ENCODE measurements at regions not wholly inside any gene's neighbourhood (a gene's known extent, or its start where the extent isn't known, plus 50 kb on each side); places are given as distances from the start of the nearest gene placed in this dataset.
"Not testable (repeated sequence)": the region's sequence is repeated elsewhere in the genome, so short reads cannot be mapped to it uniquely, and the experiment has no call there.

DNA sequence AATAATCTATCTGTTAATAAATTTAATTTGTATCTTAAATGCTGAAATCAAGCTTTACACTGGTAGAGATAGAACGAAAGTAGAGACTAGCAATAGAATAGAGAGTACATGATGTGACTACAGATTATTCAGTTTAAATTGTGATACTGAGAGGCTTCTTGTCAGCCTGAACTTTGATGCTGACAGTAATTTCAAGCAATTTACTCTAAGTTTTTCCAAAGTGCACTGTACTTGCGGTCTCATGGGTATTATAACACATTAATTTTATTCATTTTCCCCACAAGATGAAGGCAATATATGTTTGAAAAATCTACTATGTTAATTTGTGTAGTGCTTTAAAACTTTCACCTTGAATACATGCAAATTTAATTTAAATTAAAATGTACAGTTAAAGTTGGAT lies 914.0 kb upstream of the FBXO33 start:
- TF ChIP-seq, protein P1, sequence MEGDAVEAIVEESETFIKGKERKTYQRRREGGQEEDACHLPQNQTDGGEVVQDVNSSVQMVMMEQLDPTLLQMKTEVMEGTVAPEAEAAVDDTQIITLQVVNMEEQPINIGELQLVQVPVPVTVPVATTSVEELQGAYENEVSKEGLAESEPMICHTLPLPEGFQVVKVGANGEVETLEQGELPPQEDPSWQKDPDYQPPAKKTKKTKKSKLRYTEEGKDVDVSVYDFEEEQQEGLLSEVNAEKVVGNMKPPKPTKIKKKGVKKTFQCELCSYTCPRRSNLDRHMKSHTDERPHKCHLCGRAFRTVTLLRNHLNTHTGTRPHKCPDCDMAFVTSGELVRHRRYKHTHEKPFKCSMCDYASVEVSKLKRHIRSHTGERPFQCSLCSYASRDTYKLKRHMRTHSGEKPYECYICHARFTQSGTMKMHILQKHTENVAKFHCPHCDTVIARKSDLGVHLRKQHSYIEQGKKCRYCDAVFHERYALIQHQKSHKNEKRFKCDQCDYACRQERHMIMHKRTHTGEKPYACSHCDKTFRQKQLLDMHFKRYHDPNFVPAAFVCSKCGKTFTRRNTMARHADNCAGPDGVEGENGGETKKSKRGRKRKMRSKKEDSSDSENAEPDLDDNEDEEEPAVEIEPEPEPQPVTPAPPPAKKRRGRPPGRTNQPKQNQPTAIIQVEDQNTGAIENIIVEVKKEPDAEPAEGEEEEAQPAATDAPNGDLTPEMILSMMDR (conservative IDR thresholded peaks at IDR 0.05), result no peak
- no peak overlapping the region for H3K27ac ChIP-seq

DNA sequence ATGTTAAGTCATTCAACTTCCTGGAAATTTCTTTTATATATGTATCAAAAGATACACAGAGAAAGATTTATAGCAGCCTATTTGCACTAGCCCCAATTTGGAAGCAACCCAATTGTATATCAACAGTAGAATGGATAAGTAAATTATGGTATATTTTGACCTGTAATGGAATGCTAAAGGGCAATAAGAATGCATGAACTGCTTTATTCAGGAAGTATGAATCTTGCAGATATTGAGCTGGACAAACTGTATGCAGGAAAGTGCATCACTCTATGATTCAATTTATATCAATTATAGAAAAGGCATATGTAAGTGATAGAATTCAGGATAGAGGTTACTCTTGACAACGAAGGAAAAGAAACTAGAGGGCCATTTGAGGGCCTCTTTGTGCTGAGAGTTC lies 913.1 kb upstream of the FBXO33 start:
- H3K27ac ChIP-seq, result no peak overlapping the region
- TF ChIP-seq, protein P1 (conservative IDR thresholded peaks at IDR 0.05), result no peak

DNA sequence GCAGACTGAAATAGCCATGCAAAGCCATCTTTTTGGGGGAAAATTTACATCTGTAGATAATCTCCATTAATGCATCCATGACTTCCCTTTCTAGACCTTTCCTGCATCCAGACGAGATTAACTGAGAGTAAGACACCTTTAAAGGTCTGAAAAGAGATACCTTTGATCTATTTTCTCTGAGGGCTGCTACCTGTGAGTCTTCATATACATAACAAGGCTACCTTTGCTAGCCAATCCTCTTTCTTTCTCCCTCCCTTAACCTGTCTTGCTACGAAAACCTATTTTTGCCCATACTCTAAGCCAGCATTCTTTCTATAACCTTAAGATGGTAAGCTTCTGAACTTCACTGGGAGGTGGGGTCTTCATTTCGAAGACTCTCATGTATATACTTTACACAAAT lies 908.5 kb upstream of the FBXO33 start:
- TF ChIP-seq, protein P1 (conservative IDR thresholded peaks at IDR 0.05), result no peak
- H3K27ac ChIP-seq, result no peak overlapping the region

DNA sequence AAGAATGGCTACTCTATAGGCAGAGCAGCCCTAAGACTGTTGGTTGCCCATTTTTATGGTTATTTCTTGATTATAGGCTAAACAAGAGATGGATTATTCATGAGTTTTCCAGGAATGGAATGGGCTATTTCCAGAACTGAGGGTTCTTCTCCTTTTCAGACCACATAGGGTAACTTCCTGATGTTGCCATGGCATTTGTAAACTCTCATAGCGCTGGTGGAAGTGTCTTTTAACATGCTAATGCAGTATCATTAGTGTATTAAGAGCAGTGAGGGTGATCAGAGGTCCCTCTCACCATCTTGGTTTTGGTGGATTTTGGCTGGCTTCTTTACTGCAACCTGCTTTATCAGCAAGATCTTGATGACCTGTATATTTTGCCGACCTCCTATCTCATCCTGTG lies 904.6 kb upstream of the FBXO33 start:
- TF ChIP-seq, protein P1 (conservative IDR thresholded peaks at IDR 0.05), result no peak
- H3K27ac ChIP-seq, result no peak overlapping the region

DNA sequence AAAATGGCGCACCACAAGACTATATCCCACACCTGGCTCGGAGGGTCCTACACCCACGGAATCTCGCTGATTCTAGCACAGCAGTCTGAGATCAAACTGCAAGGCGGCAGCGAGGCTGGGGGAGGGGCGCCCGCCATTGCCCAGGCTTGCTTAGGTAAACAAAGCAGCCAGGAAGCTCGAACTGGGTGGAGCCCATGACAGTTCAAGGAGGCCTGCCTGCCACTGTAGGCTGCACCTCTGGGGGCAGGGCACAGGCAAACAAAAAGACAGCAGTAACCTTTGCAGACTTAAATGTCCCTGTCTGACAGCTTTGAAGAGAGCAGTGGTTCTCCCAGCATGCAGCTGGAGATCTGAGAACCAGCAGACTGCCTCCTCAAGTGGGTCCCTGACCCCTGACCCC lies 894.3 kb upstream of the FBXO33 start:
- not testable (repeated sequence) for H3K27ac ChIP-seq

DNA sequence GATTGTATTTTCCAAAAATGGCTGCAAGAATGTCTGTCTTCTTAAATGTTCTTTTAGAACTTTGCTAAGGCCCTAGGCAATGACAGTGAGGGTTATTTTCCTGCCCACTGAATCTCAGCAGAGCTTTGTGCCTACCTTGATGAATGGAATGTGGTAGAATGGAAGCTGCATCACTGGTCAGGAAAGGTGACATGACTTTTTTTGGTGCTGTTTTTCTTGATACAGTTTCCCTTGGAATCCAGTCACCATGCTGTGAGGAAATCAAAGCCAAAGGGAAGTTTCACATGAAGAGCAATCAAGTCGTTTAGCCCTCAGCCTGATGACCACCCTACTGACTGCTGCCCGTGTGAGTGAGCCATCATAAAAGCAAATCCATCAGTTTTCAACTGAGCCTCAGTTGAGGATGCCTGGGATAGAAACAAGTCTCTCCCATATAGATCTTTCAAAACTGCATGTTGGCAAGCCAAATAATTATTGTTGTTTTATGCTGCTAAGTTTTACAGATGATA lies 886.0 kb upstream of the FBXO33 start:
- TF ChIP-seq, protein P1 (conservative IDR thresholded peaks at IDR 0.05), result no peak
- H3K27ac ChIP-seq, result no peak overlapping the region

DNA sequence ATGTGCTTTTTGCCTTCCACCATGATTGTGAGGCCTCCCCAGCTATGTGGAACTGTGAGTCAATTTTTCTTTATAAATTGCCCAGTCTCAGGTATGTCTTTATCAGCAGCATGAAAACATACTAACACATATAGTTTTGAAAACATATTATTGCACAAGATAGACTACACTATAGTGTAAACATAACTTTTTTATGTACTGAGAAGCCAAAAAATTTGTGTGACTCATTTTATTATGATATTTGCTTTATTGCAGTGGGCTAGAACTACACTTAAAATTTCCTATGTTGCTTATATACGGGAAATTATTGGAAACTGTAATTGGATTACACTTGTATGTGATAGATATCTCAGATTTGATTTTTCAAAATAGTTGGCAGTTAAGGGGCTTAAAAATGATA lies 885.5 kb upstream of the FBXO33 start:
- H3K27ac ChIP-seq, result no peak overlapping the region
- TF ChIP-seq, protein P1 (conservative IDR thresholded peaks at IDR 0.05), result no peak

DNA sequence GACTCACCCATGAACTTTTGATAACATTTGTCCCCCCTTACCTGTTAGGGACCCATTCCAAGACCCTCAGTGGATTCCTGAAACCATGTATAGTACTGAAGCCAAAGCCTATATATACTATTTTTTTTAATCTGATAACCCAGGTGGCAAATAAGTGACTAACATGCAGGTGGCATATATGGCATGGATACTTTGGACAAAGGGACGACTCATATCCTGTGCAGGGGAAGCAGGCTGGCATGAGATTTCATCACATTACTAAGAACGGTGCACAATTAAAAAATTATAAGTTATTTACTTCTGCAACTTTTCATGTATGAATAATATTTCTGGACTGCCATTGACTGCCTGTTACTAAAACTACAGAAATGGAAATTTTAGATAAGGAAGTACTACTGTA lies 880.1 kb upstream of the FBXO33 start:
- TF ChIP-seq, protein P1 (conservative IDR thresholded peaks at IDR 0.05), result no peak
- H3K27ac ChIP-seq, result no peak overlapping the region

Data from VCaP (cell line).